HG03378 (cell line): ENCODE measurements at regions not wholly inside any gene's neighbourhood (a gene's known extent, or its start where the extent isn't known, plus 50 kb on each side); places are given as distances from the start of the nearest gene placed in this dataset.

Experiments used
- ATAC-seq: cut with Tn5 transposase; IDR thresholded peaks from one replicate; pipeline ENCODE4 v1.9.1; 2021; ENCODE audit warnings: mild to moderate bottlenecking, moderate library complexity; ENCODE audit not compliant: unreplicated experiment

DNA sequence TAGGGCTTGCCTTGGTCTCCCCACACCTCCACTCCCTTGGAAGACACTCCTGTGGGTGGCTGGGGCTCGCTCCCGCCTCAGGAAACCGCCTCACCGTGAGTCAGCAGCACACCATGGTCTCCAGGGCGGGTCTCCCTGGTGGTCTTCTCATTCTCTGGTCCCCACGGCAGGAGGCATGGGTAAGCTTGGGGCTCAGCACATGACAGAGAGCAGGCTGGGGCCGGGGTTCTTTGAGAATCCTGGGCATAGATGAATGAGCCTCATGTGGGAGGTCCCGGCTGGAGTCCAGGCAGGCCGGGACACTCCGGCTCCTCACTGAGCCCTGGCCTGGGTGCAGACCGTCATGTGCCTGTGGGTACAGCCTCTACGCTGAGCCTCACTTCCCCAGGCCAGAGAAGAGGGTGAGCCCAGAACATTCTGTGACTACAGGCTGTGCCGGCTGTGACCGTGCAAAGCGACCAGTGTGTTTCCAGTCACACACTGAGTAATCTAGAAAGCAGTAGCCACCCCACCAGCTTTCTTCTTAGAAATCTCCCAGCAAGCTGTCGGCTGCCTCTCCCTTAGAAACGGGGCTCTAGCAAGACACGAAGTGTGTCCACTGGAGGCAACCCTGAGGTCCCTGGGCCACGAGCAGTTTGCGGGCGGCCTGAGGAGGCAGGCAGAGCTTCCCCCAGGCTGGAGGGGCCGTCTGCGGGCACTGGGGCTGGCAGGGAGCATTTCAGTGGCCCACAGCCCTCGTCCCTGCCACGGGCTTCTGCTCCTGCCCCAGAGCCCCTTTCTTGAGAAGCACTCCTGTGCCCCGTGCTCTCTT is 93.1 kb downstream of the RHOB start:
- no peak for ATAC-seq

DNA sequence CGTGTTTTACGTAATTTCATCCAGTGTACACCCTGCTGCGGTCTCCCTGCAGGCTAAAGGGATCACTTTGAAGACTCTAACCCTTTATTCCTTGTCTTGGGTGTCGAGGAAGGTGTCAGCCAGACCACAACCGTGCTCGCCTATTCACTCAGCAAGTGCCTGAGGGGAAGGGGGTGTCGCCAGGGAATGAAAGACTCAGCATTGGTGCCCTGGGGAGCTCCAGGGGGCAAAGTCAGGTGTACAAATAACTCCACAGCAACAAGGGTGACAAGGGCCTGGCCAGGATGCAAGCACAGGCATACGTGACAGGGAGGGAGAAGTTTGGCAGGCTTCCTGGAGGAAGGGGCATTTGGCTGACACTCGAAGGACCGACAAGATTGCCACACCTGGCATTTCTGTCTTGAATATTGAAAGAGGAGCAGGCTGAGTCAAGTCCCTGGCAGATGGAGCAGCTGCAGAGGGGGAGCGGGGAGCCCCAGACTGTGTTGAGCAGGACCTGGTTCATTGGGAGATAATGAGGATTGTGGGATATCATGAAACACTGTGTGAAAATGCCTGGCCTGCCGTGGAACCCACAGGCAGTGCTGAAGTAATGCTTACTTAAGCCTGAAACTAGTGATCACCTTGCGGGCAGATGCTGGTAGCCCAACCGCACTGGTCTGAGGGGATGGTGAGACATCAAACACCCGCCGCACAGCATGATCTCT is 93.9 kb downstream of the RHOB start:
- ATAC-seq = no peak

DNA sequence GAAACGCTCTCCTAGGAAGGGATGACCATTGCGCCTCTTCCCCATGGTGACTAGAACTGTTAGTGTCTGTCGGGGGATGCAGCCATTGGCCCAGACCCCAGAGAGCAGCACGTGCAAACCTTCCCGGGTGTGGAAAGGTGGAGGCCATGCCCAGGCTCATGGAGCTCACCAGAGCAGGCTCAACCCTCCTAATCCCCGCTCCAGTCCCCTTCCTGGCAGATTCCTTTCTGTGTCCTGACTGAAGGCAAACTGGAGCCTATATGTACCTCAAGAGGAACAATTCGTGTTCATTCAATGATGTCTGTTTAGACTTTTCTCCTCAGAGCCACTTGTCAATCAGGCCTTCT is 94.4 kb downstream of the RHOB start:
- no peak for ATAC-seq

DNA sequence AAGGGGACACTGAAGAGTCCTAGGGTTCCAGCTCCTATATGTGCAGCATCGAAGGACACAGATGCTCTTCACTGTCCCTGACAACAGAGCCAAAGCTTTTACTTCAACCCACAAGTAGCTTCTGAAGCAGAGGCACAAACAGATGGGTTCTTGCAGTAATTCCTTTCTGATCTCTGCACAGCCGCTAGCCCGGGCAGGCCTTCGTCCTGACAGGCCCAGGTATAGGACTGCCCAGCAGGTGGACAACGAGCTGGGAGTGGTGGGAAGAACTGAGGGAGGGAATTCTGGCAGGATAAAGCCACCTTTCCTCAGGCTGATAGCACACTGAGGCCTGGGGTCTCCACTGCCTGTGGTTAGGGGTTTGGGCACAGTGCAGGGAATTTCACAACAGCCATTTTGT is 94.8 kb downstream of the RHOB start:
- ATAC-seq = no peak

DNA sequence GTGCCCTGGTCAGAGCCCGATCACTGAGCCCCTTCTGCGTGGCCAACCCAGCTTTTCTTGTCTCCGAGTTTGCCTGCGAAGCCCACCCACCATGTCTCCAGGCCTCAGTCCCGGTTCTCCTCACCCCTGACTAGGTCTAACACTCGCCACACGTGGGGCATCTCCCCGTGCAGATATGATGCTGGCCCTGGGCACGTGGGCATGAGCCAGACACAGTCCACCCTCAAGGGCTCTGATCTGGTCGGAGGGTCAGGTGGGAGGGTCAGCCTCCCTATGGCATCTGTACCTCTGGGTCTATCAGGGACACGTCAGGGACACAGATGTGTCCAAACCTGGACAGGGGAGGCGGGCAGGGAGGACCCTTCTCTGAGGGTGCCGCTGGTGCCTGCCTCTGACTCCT is 95.4 kb downstream of the RHOB start:
- ATAC-seq = no peak

- no peak for ATAC-seq
Observed at GRCh38 chr2:20542746-20543468, 96.0 kb downstream of the RHOB start.

DNA sequence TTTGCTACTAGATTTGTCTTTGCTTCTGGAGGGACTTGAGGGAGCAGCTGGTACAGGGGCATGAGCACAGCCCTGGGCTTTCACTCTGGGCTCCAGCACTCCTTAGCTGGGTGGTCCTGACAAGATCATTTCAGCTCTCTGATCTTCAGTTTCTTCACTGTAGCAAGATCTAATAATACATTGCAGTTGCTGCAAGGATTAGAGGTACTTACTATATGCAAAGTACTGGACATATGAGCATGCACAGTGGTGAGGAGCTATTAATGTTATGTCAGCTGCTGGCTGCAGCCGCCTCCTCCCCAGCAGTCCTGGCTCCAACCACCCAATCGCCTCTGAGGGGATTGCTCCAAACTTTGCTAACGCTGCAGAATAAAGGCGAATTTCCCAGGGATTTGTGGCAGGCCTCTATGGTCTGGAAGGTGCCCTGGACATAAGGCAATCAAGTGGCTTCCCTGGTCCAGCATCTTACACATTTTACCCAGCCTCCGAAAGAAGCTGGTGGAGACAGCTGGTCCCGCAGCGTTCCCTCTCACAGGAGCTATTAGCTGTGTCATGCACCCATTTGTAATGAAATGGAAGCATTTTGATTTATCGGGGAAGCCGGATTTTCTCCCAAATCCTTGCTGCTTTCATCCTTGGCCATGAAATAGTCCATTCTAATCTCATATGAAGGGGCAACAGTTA is 96.7 kb downstream of the RHOB start:
- ATAC-seq = no peak

GRCh38 chr2:20544153-20544747 is 97.4 kb downstream of the RHOB start:
- ATAC-seq = no peak

GRCh38 chr2:20549144-20549543 is 101.8 kb downstream of the HS1BP3 start:
- ATAC-seq = no peak

DNA sequence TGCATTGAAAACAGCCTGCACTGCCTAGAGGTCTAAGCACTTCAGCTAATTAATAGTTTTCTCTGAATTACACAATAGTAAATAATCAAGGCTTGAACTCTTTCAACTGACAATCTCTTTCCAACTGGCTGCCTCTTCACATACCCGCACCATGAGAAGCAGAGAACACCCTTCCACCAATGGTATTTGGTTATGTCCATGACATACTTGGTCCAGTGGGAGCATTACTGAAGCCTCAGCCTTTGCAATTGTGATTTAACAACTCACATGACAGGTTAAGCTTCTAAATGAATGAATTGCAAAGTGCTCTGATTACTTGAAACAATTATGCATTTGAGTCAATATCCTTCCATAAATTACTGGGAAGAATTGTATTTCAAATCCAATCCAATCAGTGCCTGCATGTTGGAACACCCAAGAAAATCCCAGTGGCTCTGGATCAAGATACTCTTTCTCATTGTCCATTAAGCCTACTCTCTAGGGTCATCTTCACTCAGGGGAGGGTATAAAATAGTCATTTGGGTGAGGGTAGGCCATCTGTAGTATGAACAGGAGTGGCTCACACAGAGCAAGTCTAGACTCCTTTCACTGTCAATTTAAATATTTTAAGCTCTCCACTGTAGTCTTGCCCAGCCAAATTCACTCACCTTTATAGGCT is 101.1 kb downstream of the HS1BP3 start:
- ATAC-seq = no peak

GRCh38 chr2:20551260-20551944 is 99.5 kb downstream of the HS1BP3 start:
- ATAC-seq = no peak

DNA sequence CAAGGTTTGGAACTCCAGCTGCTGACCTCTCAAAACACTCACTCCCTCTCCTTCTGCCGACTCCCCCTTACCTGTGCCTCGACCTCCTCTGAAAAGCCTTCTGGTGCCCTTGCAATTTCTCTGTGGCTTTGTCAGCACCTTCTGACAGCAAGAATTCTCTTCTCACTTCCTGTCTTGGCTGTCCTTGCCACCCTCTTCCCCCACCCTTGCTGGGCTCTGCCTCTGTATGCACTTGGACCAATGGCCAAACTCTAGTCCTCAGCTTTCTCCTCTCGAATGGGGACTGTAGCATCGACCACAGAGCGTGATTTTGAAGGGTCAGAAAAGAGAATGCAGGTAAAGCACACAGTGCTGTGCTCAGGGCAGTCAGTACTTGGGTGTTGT is 99.0 kb downstream of the HS1BP3 start:
- ATAC-seq = no peak

DNA sequence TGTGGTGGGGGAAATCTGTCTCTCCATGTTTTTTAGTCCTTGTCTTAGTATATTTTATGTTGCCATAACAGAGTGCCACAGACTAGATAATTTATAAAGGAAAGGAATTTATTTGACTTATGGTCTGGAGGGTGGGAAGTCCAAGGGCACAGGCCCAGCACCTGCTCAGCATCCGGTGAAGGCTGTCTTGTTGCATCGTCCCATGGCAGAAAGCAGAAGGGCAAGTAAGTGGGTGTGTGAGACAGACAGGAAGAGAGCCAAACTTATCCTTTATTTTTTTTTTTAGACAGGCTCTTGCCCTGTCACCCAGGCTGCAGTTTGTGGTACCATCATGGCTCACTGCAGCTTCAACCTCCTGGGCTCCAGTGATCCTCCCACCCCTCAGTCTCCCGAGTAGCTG is 98.1 kb downstream of the HS1BP3 start:
- ATAC-seq = no peak

- no peak for ATAC-seq
Observed at GRCh38 chr2:20553580-20553979, 97.3 kb downstream of the HS1BP3 start.

- ATAC-seq = no peak
Observed at GRCh38 chr2:20555954-20556353, 94.9 kb downstream of the HS1BP3 start.

DNA sequence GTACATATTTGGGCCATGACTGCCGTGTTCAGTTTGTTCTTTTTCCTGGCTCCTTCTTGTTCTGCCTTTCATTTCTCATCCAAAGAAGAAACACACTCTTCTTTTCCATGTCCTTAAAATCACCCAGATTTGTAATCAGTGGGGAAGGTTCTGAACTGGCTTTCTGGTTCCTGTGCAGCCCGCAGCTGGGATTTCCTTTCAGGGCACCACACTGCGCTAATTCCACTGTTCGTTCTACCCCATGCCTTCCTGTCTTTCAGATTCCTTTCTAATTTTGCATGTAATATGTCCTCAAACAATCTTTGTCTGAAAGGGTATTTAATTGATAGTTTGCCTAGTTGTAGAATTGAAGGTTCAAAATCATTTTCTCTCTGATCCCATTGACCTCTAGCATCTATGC is 94.1 kb downstream of the HS1BP3 start:
- no peak for ATAC-seq

GRCh38 chr2:20557226-20557625 is 93.7 kb downstream of the HS1BP3 start:
- ATAC-seq = no peak

DNA sequence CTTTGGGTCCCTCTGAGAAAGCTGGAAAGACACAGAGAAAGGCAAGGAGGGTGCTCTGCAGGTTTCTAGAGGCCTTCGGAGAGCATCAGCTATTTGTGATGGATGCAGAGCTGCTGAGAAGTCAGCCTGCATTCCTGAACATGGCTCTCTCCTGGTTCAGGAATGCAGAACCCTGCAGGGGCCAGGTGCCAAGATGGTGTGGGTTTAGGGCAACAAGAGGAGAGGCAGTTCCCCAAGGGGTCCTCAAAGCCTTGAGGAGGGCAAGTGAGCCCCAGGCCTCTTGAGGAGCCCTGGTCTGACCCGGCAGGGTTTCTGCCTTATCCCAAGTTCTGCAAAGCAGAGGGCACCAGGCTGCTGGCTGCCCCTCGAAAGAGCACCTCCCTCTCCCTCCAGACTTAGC is 93.3 kb downstream of the HS1BP3 start:
- no peak for ATAC-seq

DNA sequence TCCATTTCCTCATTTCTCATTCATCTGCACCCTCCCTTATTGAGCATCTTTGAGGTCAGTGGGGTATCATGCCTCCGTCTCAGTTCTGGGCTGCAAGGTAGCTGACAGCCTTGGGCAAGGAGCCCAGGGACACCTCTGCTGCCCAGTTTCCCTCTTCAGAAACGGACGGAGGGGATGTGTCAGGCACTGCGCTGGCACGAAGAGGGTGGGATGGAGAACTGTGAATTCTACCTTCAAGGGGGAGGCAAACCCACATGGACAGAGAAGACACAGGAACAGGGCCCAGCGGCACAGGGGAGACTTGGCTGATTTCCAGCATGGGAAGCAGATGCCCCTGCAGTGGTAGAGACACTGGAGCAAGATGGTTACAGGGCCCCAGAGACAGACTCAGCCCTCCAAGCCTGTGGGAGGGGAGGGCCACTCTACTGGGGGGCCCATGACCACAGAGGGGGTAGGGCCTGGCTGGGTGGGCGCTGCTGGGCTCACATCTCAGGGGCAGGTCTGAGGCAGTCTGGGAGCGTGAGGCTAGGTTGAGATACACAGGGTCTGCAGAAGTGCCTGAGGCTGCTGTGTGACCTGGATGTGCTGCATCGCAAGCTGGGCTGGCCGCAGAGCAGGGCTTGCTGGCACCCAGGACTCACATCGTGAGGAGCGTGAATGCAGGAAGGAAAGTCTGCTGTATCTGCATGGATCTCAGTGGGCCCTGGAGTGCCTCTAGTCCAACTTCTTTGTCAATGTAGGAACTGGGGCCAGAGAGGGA is 92.3 kb downstream of the HS1BP3 start:
- ATAC-seq = no peak
